ENCODE measurements at regions not wholly inside any gene's neighbourhood (a gene's known extent, or its start where the extent isn't known, plus 50 kb on each side); places are given as distances from the start of the nearest gene placed in this dataset.
"Not testable (repeated sequence)": the region's sequence is repeated elsewhere in the genome, so short reads cannot be mapped to it uniquely, and the experiment has no call there.

DNA sequence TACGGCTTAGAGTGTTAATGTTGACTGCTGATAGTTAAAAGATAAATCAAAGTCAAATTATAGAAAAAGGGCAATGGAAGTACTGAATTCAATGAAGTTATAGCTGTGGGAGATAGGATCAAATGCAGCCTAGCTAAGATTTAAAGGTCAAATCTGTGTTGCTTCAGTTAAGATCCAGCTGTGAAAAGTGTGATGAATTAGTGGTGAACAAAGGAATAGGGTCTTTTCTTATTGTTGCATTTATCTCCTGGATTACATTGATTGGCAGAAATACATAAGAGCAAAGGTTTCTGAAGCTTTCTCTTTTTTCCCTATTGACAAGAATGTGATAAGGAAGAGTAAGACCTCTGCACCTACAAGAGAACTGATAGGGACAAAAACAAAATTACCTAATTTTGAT, 1234.6 kb upstream of the ADGRL2 start:
- H3K36me3 ChIP-seq (ENCODE audit: control insufficient read depth in 5 of 5, insufficient read depth in 5 of 5, low read length in 5 of 5) = no peaks in the 10 kb centered on the region
- no peaks in the 10 kb centered on the region for H3K9me3 ChIP-seq (ENCODE audit: control insufficient read depth in 5 of 5, low read length in 5 of 5)
- no peak overlapping the region for H3K9ac ChIP-seq (ENCODE audit: low read length in 5 of 5)
- no peak overlapping the region for H3K27ac ChIP-seq (ENCODE audit: low read depth, low read length)
- no peaks in the 10 kb centered on the region for H3K27me3 ChIP-seq (ENCODE audit: control insufficient read depth in 5 of 5, insufficient read depth in 4 of 5, low read length in 5 of 5)
- H3K4me1 ChIP-seq (ENCODE audit: control insufficient read depth in 5 of 5, insufficient read depth in 5 of 5, low read length in 5 of 5) = no peaks in the 10 kb centered on the region
- no peak overlapping the region for H3K4me3 ChIP-seq (ENCODE audit: low read depth in 1 of 5, low read length in 5 of 5)

DNA sequence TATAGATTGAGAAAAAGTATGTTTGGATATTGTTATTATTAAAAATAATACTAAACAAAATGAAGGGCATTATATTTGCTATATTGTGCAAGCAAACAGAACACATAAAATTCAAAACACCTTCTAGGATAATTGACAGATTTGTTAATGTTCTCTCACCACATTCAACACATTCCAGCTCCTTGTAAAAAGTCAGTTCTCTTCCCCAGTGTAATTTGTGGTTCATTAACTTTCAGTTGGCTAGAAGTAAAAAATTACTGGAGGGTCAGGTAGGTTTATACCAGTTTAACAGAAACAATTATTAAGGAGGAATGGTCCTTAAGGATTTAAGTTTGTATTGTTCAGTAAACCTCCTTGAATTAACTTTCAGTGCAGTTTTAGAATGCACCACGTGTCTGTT, 1235.3 kb upstream of the ADGRL2 start:
- H3K4me3 ChIP-seq (ENCODE audit: low read depth in 1 of 5, low read length in 5 of 5) = no peak overlapping the region
- H3K27me3 ChIP-seq (ENCODE audit: control insufficient read depth in 5 of 5, insufficient read depth in 4 of 5, low read length in 5 of 5) = no peaks in the 10 kb centered on the region
- no peaks in the 10 kb centered on the region for H3K36me3 ChIP-seq (ENCODE audit: control insufficient read depth in 5 of 5, insufficient read depth in 5 of 5, low read length in 5 of 5)
- H3K27ac ChIP-seq (ENCODE audit: low read depth, low read length) = no peak overlapping the region
- no peaks in the 10 kb centered on the region for H3K9me3 ChIP-seq (ENCODE audit: control insufficient read depth in 5 of 5, low read length in 5 of 5)
- H3K4me1 ChIP-seq (ENCODE audit: control insufficient read depth in 5 of 5, insufficient read depth in 5 of 5, low read length in 5 of 5) = no peaks in the 10 kb centered on the region
- no peak overlapping the region for H3K9ac ChIP-seq (ENCODE audit: low read length in 5 of 5)

DNA sequence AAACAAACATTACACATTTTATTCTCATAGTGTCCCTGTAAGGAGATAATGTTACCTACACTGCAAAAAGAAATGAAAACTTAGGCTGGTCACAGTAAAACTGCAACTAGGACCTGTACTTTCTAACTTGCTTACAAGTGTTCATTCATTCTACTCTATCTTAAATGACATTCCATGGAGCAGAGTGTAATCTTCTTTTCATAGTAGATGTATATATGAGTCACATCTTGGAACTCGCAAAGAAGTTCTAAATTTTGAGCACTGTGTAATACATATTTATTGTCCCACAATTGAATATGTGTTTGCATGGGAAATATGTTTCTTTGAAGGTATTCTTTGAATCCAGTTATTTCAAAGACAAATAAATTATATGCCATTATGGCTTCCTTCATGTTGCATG, 1258.5 kb upstream of the ADGRL2 start:
- Histone ChIP-seq H3K36me3 (ENCODE audit: control insufficient read depth in 5 of 5, insufficient read depth in 5 of 5, low read length in 5 of 5) (no peaks in the 10 kb centered on the region), H3K4me1 (ENCODE audit: control insufficient read depth in 5 of 5, insufficient read depth in 5 of 5, low read length in 5 of 5) (no peaks in the 10 kb centered on the region), H3K27me3 (ENCODE audit: control insufficient read depth in 5 of 5, insufficient read depth in 4 of 5, low read length in 5 of 5) (no peaks in the 10 kb centered on the region), H3K9me3 (ENCODE audit: control insufficient read depth in 5 of 5, low read length in 5 of 5) (no peaks in the 10 kb centered on the region), H3K27ac (ENCODE audit: low read depth, low read length) (no peak overlapping the region), H3K9ac (ENCODE audit: low read length in 5 of 5) (no peak overlapping the region), H3K4me3 (ENCODE audit: low read depth in 1 of 5, low read length in 5 of 5) (no peak overlapping the region)

DNA sequence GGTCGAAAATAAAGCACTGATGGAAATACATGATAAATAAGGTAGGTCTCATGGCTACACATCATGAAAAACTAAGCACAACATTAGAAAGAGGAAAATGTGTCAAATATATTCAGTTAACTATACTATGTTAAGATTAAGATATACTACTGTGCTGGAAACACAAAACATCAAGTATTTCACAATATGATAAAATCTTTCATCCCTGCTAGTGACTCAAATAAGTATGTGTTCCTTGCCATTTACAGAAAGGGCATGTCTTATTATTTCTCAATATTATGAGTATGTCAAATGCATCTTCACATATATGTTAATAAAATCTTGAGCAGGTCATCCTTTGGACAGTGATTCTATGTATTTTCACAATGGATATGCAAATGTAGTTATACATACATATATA, 1260.1 kb upstream of the ADGRL2 start:
- no peaks in the 10 kb centered on the region for H3K4me1 ChIP-seq (ENCODE audit: control insufficient read depth in 5 of 5, insufficient read depth in 5 of 5, low read length in 5 of 5)
- no peak overlapping the region for H3K27ac ChIP-seq (ENCODE audit: low read depth, low read length)
- no peak overlapping the region for H3K4me3 ChIP-seq (ENCODE audit: low read depth in 1 of 5, low read length in 5 of 5)
- H3K36me3 ChIP-seq (ENCODE audit: control insufficient read depth in 5 of 5, insufficient read depth in 5 of 5, low read length in 5 of 5) = no peaks in the 10 kb centered on the region
- no peak overlapping the region for H3K9ac ChIP-seq (ENCODE audit: low read length in 5 of 5)
- H3K9me3 ChIP-seq (ENCODE audit: control insufficient read depth in 5 of 5, low read length in 5 of 5) = no peaks in the 10 kb centered on the region
- H3K27me3 ChIP-seq (ENCODE audit: control insufficient read depth in 5 of 5, insufficient read depth in 4 of 5, low read length in 5 of 5) = no peaks in the 10 kb centered on the region

DNA sequence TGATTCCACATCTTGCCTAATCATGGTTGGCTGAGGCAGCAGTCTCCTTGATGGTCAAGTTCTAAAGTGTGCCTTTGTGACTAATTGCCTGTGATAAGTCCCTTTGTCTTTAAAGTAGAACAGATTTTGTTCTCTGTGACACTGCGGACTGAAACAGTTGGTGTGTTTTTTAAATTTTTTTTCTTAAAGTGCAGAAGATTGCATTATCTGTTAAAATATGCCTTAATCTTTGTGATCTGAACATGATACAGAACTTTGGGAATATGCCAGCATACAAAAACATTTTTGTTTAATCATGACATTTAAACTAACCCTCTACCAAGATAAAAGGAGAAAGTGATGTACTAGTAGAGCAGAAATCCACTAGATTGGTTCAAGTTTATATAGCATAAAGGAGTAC, 1260.6 kb upstream of the ADGRL2 start:
- Histone ChIP-seq H3K9me3 (ENCODE audit: control insufficient read depth in 5 of 5, low read length in 5 of 5) (no peaks in the 10 kb centered on the region), H3K27ac (ENCODE audit: low read depth, low read length) (no peak overlapping the region), H3K9ac (ENCODE audit: low read length in 5 of 5) (no peak overlapping the region), H3K4me3 (ENCODE audit: low read depth in 1 of 5, low read length in 5 of 5) (no peak overlapping the region), H3K36me3 (ENCODE audit: control insufficient read depth in 5 of 5, insufficient read depth in 5 of 5, low read length in 5 of 5) (no peaks in the 10 kb centered on the region), H3K4me1 (ENCODE audit: control insufficient read depth in 5 of 5, insufficient read depth in 5 of 5, low read length in 5 of 5) (no peaks in the 10 kb centered on the region), H3K27me3 (ENCODE audit: control insufficient read depth in 5 of 5, insufficient read depth in 4 of 5, low read length in 5 of 5) (no peaks in the 10 kb centered on the region)

DNA sequence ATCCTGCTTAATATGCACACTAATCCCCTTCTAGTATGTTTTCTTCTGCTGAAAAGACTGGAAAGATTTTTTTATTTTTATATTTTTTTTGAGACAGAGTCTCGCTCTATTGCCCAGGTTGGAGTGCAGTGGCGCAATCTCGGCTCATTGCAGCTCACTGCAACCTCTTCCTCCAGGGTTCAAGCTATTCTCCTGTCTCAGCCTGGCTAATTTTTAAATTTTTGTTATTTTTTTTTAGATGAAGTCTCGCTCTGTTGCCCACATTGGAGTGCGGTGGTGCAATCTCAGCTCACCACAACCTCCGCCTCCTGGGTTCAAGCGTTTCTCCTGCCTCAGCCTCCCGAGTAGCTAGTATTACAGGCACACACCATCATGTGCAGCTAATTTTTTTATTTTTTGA, 1261.4 kb upstream of the ADGRL2 start:
- not testable (repeated sequence) for H3K4me1 ChIP-seq (ENCODE audit: control insufficient read depth in 5 of 5, insufficient read depth in 5 of 5, low read length in 5 of 5); H3K9me3 ChIP-seq (ENCODE audit: control insufficient read depth in 5 of 5, low read length in 5 of 5); H3K27me3 ChIP-seq (ENCODE audit: control insufficient read depth in 5 of 5, insufficient read depth in 4 of 5, low read length in 5 of 5); H3K9ac ChIP-seq (ENCODE audit: low read length in 5 of 5); H3K4me3 ChIP-seq (ENCODE audit: low read depth in 1 of 5, low read length in 5 of 5); H3K27ac ChIP-seq (ENCODE audit: low read depth, low read length); H3K36me3 ChIP-seq (ENCODE audit: control insufficient read depth in 5 of 5, insufficient read depth in 5 of 5, low read length in 5 of 5)

DNA sequence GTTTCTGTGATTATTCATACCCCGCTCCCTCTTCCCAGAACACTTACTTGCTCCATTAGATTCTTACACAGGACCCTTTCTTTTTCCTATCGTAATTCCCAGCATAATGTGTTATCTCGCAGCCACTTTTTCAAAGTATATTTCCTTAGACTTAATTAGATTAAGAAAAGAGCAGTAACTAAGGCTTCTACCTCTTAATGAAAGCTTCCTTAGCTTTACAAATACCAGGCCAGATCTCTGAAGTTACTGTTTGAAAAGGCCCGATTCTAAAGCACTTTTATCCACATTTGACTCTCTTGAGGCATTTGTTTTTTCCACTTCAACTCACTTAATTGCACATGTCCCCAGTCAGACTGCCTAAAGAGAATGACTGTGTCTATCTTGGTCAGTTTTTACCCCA, 1264.3 kb upstream of the ADGRL2 start:
- H3K36me3 ChIP-seq (ENCODE audit: control insufficient read depth in 5 of 5, insufficient read depth in 5 of 5, low read length in 5 of 5) = no peaks in the 10 kb centered on the region
- H3K4me1 ChIP-seq (ENCODE audit: control insufficient read depth in 5 of 5, insufficient read depth in 5 of 5, low read length in 5 of 5) = peaks cover 0 to 4% (median 0%) of the 10 kb centered on the region in 5 donors
- no peaks in the 10 kb centered on the region for H3K27me3 ChIP-seq (ENCODE audit: control insufficient read depth in 5 of 5, insufficient read depth in 4 of 5, low read length in 5 of 5)
- no peak overlapping the region for H3K4me3 ChIP-seq (ENCODE audit: low read depth in 1 of 5, low read length in 5 of 5)
- H3K9ac ChIP-seq (ENCODE audit: low read length in 5 of 5) = no peak overlapping the region
- H3K27ac ChIP-seq (ENCODE audit: low read depth, low read length) = no peak overlapping the region
- no peaks in the 10 kb centered on the region for H3K9me3 ChIP-seq (ENCODE audit: control insufficient read depth in 5 of 5, low read length in 5 of 5)

DNA sequence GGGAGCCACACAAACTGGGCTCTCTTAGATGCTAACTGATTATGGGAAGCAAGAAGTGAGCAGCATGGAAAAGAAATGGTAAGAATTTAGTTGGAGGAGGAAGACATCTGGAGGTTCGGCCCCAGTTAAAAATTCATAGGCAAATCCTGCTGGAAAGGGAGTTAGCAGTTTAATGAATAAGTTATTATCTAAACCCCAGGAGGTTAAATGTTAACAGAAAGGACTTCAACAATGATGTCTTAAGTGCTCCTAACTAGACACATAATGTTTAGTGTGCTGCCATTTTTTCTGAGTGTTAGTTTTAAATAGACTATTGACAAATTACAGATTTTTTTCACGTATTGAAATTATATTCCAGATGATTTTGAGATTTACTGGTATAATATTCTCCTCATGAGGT, 1265.3 kb upstream of the ADGRL2 start:
- Histone ChIP-seq H3K36me3 (ENCODE audit: control insufficient read depth in 5 of 5, insufficient read depth in 5 of 5, low read length in 5 of 5) (no peaks in the 10 kb centered on the region), H3K9ac (ENCODE audit: low read length in 5 of 5) (no peak overlapping the region), H3K4me1 (ENCODE audit: control insufficient read depth in 5 of 5, insufficient read depth in 5 of 5, low read length in 5 of 5) (peaks cover 0 to 4% (median 0%) of the 10 kb centered on the region in 5 donors), H3K27me3 (ENCODE audit: control insufficient read depth in 5 of 5, insufficient read depth in 4 of 5, low read length in 5 of 5) (no peaks in the 10 kb centered on the region), H3K9me3 (ENCODE audit: control insufficient read depth in 5 of 5, low read length in 5 of 5) (no peaks in the 10 kb centered on the region), H3K4me3 (ENCODE audit: low read depth in 1 of 5, low read length in 5 of 5) (no peak overlapping the region), H3K27ac (ENCODE audit: low read depth, low read length) (no peak overlapping the region)

DNA sequence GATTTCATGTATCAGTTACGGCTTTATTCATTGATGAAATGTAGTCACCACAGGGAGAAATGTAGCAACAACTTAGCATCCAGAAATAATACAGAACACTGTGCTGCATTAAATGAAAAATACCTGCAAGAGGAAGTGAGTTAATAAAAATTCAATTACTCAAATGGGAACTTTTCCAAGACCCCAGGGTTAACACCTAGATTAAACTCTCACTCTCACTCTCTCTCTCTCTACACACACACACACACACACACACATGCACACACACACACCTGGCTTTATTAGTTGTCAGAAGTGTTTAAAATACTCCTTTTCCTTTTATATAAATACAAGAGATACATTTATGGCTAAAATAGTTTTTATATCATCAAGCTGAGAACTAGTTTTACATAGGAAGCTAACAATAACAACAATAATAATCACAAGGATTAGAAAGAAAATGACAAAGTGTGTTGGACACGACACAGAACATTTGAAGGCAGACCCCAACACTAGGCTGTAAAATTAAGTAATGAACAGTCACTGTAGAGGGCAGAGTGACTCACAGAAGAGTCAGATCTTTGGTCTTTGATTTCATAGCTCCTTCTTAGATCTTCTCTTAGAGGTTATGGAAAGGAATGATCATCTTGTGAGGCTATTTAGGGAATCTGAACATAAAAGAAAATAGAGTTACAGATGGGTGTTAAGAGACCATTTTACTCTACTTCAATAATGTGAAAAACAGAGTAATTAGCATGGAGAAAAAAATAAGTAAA, 1266.0 kb upstream of the ADGRL2 start:
- no peaks in the 10 kb centered on the region for H3K36me3 ChIP-seq (ENCODE audit: control insufficient read depth in 5 of 5, insufficient read depth in 5 of 5, low read length in 5 of 5)
- H3K9ac ChIP-seq (ENCODE audit: low read length in 5 of 5) = no peak overlapping the region
- H3K4me1 ChIP-seq (ENCODE audit: control insufficient read depth in 5 of 5, insufficient read depth in 5 of 5, low read length in 5 of 5) = peaks cover 0 to 4% (median 0%) of the 10 kb centered on the region in 5 donors
- H3K4me3 ChIP-seq (ENCODE audit: low read depth in 1 of 5, low read length in 5 of 5) = no peak overlapping the region
- no peaks in the 10 kb centered on the region for H3K27me3 ChIP-seq (ENCODE audit: control insufficient read depth in 5 of 5, insufficient read depth in 4 of 5, low read length in 5 of 5)
- no peaks in the 10 kb centered on the region for H3K9me3 ChIP-seq (ENCODE audit: control insufficient read depth in 5 of 5, low read length in 5 of 5)
- no peak overlapping the region for H3K27ac ChIP-seq (ENCODE audit: low read depth, low read length)

DNA sequence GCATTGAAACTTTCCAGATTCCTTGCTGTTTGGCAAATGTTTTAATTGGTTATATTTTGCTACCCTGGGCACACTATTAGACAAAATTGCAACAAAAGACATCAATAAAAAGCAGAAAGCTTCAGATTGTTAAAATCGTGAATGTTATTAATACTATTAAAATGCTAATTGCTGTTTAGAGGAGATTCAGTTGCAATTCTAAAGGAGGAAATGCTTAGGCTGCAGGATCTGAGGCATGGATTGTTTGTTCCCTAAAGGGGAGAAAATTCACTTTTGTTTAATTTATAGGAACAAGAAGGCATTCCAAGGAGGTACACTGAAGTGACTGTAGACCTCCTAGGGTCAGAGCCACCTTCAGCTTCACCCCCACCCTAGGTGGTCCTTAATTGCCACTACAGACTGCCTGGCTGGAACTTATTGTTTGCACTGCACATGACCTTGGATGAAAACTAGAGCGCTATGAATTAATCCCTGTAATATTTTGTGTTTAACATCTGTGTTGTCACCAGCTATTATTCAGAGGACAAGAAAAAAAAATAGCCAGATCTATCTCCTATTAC, 1266.9 kb upstream of the ADGRL2 start:
- no peak overlapping the region for H3K9ac ChIP-seq (ENCODE audit: low read length in 5 of 5)
- H3K4me3 ChIP-seq (ENCODE audit: low read depth in 1 of 5, low read length in 5 of 5) = no peak overlapping the region
- H3K9me3 ChIP-seq (ENCODE audit: control insufficient read depth in 5 of 5, low read length in 5 of 5) = no peaks in the 10 kb centered on the region

More for the DNA sequence above, 1266.9 kb upstream of the ADGRL2 start:
- Histone ChIP-seq H3K27me3 (ENCODE audit: control insufficient read depth in 5 of 5, insufficient read depth in 4 of 5, low read length in 5 of 5) (no peaks in the 10 kb centered on the region), H3K36me3 (ENCODE audit: control insufficient read depth in 5 of 5, insufficient read depth in 5 of 5, low read length in 5 of 5) (no peaks in the 10 kb centered on the region), H3K27ac (ENCODE audit: low read depth, low read length) (no peak overlapping the region), H3K4me1 (ENCODE audit: control insufficient read depth in 5 of 5, insufficient read depth in 5 of 5, low read length in 5 of 5) (peaks cover 0 to 4% (median 0%) of the 10 kb centered on the region in 5 donors)
